Smooth muscle cell of the brain vasculature (primary cell): ENCODE measurements at regions not wholly inside any gene's neighbourhood (a gene's known extent, or its start where the extent isn't known, plus 50 kb on each side); places are given as distances from the start of the nearest gene placed in this dataset.

Experiments used
- DNase-seq: peaks from one replicate; pipeline ENCODE4 v3.0.0-alpha.2; 2012; ENCODE audit warnings: low read depth, low spot score

DNA sequence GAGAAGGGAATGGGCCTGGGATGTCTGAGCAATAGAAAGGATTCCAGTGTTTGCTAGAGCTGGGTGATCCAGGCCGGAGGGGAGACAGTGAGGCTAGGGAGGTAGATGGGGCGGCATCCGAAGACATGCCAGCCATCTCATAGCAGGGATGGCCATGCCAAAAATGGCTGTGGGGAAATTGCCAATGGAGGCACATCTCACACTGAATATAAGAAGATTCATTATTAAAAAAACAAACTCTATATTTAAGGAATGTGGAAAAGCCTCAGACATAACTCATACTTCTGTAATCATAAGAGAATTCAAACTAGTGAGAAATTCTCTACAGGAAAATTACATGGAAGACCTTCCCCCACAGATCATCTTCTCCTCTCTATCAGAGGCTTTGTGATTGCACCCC is 289.2 kb downstream of the FGF9 start:
- no peak for DNase-seq

DNA sequence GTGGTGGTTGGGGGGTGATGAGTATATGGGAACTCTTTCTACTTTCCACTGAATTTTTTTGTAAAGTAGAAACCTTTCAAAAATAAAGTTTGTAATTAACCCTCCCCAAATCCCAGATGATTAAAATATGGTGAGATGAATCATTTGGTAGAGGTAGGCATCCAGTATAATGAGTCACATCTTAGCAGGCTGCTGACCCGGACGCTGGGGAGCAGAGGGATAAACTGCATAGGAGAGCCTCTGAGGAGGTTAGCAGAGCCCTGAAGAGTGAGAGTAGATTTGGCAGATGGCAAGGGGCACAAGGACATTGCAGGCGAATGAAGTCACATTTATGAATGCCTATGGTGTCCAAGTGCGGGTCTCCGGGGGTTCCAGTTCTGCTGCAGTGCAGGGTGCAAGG is 293.8 kb downstream of the FGF9 start:
- no peak for DNase-seq

DNA sequence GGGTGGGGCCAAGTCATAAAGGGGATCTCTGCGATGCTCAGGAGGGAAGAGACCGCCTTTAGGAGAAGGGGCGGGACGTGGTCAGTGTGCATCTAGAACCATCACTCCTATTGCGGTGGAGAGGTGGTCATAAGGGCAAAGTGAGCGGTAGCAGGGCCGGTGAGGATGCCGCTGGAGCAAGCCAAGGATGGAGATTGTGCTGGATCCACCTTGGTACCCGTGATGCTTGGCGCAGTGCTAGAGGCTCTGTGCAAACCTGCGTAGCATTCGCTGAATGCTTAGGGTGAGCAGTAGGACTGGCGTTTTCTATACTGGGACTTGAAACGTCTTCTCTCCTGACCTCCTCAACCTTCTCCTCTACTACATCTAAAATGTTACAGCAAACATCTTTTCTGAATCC is 294.2 kb downstream of the FGF9 start:
- no peak for DNase-seq

DNA sequence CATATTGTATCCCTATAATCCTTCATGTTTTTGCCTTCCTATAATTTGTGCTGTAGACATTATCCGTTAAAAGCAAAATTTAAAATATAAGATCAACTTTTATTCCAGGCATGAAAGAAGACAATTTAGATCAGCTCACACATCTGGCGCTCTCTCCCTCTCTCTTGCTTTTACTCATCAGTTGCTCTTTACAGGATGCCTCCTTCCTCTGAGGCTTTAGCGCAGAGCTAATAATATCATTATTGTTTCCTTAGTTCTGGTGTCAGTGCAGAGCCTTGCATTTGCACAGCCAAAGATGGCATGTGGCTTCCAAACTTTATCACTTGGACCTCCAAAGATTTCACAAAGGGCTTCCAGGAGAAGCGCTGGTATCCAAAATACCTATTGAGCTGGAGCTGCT is 295.1 kb downstream of the FGF9 start:
- DNase-seq, result no peak

DNA sequence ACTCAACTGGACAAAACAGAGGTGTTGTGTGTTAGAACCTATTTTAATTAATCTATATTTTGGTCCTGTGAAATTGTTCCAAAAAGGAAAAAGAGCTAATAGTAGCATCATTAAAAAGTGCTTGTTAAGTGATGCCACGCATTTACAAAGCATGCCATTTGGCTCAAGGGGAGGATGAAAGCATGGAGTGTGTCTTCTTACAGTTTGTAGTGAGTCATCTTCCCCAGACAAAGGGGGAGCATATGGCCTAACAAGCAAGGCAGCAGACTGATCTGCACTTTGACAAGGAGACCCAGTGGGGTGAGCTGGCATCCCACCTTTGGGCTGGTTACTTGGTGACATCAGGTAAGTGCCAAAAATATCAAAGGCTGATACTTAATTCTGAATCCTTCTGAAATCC is 297.0 kb downstream of the FGF9 start:
- DNase-seq, result no peak

DNA sequence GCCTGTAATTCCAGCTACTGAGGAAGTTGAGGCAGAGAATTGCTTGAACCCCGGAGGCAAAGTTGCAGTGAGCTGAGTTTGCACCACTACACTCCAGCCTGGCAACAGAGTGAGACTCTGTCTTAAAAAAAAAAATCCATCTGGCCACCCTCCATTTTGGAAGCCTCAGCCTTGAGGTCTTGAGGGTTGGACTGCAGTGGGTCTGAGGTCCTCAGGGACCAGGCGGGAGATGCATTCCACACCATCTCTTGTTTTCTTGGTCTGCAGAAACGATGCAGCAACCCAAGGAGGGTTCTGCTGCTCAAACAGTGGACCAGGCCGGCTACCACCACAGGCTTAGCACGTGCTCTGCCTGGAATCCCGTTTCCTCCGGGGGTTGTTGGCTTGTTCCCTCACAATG is 299.3 kb downstream of the FGF9 start:
- no peak for DNase-seq

DNA sequence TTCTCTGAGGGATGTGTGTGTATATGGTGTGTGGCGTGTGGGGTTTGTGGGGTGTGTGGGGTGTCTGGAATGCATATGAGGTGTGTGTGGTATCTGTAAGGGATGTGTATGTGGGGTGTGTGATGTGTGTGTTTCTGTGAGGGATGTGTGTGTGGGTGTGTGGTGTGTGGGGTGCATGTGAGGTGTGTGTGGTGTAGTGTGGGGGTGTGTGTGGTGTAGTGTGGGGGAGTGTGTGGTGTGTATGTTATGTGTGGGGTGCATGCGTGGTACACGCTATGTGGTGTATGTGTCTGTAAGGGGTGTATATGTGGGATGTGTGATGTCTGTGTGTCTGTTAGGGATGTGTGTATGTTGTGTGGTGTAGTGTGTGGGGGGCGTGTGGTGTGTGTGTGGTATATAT is 300.0 kb downstream of the FGF9 start:
- no peak for DNase-seq

DNA sequence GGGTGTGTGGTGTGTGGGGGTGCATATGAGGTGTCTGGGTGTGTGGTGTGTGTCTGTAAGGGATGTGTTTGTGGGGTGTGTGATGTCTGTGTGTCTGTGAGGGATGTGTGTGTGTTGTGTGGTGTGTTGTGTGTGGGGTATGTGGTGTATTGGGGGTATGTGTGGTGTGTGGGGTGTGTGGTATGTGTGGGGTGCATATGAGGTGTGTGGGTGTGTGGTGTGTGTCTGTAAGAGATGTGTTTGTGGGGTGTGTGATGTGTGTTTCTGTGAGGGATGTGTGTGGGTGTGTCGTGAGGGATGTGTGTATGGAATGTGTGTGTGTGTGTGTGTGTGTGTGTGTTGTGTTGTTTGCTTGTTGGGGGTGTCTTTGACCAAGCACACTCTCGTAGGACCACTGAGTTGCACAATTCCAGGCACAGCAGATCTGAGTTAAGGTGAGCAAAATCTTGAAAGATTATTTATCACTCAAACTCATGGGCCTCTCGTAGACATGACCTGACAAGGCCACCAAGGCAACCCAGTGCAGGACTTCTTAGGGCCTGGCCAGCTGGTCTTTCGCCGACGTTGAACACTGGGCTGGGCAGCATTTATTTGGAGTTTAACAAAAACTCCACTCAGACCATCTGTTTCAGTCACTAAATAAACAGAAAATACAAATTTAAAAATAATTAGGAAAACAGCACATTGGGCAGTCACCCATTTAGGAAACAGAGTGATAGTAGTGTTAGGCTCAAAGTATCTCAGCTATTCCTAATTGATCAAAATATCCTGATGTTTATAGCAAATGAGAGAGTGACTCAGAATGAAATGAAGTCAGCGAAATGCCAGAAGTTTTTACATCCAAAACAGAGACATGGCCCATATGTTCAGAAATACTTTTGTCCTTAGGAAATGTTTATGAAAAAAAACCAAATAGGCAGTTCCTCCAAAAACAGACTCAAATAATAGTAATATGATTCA is 301.1 kb downstream of the FGF9 start:
- DNase-seq, result no peak

DNA sequence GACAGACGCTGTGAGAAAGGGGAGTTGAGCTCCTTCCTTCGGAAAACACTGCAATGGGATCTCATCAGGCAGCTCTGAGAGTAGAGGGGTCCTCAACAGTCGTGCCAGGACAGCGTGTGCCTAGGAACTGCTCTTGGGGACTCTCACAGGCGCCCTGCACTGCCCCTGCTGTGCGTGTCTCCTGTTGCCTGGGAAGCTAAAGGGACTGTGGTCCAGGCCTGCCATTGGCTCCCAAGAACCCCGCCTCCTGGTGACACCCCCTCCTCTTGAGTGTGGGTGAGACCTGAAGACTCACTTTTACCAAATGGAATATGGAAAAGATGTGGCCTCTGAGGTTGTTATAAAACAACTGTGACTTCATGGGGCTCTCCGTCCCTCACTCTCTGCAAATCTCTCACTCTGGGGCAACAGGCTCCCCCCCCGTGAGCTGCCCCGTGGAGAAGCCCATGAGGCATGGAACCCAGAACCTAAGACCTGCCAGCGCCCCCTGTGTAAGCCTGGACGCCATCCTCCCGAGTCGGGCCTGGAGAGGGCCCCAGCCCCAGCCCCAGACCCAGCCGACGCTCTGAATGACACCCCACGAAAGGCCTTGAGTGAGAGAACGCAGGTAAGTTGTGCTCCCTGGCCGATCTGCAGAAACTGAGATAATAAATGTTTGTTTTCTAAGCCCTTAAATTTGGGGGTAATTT is 302.7 kb downstream of the FGF9 start:
- no peak for DNase-seq

DNA sequence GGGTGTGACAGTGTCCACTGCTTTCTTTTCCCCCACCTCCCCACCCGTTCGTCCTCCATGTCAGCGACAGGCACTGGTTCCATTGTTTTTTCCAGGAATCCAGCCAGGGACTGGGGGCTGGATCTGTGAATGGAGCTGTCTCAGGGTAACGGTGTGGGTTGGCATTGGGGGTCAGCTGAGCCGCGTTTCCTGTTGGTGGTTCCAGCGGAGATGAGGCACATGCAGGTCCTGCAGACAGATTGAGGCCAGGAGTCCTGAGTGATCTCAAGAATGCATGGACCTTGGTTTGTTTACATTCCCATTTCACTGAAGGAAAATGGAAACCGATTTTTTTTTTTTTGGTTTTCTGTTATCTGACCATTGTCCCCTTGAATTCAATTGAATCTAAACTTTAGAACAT is 303.9 kb downstream of the FGF9 start:
- no peak for DNase-seq

DNA sequence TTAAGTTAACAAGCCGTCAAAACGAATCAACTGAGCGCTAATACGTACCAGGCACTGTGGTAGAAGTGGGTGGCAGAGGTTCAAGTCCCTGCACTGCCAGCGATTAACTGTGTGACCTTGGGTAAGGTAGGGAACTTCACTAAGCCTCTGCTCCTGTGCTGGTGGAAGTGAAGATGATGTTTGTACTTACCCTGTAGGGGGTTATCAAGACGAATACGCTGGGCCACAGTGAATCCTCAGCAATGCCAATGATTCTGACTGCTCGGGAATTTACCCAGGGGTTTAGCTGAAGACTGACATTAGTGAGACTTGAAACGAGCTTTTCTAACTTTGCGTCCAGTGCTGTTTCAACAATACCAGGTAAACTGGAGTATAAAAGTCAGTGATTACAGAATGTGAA is 305.3 kb downstream of the FGF9 start:
- no peak for DNase-seq

DNA sequence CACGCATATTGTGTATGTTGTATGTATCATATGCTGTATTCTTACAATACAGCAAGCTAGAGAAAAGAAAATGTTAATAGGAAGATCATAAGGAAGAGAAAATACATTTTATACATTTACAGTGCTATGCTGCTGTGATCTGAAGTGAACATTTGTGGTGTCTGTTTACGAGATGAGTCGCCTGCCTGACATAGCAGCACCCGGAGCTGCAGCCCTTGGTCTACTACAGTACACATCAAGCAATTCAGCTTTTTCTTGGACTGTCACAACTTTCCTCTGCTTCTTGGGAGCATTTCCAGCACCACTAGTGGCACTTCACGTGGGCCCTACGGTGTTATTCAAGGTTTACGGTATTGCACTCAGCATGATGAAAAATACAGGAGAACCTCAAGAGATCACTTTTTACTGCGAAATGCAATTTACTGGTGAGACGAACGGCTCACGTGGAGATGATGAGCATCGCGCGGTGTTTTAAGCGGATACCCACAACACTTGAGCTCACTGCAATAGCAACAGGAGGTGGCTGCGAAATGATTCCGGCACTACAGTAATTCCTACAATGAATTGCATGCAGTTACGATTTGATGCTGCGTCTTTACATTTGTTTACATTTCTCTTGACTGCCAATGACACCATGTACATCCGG is 308.4 kb downstream of the FGF9 start:
- no peak for DNase-seq

DNA sequence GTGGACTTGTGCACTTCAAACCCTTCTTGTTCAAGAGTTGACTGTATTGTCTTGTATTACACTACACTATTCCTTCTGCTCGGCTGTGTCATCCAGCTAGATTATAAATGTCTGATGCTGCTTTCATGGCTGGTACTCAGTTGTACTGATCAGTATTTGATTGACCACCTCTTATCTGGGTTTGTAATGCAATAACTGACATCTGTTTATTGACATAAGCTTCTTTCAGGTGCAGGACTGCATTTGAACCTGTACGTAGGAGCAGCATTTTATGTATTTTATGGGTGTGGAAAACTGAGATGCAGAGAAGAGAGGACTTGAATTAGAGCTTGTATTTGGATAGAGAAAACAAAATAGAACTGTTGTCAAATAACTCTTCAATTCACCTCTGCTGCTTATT is 309.2 kb downstream of the FGF9 start:
- no peak for DNase-seq

DNA sequence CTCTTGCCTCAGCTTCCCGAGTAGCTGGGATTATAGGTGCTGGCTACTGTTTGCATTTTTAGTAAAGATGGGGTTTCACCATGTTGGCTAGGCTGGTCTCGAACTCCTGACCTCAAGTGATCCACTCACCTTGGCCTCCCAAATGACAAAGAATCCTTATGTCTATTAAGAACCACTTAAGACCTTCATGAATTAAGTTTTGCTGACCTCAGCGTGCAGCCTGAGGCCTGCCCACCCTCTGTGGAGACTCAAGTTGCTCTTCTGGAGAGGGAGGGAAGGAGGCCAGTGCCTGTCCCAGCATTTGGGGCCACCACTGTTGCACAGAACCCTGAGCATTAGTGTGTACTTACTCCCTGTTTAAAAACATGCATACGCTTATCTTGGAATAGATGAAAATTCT is 313.3 kb downstream of the FGF9 start:
- no peak for DNase-seq

DNA sequence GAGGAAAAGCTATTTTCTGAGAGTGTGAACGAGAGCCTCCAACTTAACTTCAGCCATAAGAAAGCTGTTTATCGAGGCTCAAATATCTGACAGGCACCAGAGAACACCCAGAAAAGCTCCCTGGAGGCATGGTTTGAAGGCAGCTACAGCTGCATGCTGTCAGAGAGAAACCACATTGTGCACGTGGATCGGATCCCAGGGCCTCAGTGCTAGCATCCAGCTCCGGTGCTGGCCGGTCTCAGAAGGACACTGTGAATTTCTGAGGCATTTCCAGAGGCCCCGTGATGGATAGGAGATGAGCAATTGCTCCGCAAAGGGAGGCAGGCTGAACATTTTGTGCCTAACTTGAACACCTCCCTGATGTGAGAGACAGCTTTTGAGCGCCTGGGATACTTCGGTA is 315.7 kb downstream of the FGF9 start:
- no peak for DNase-seq

DNA sequence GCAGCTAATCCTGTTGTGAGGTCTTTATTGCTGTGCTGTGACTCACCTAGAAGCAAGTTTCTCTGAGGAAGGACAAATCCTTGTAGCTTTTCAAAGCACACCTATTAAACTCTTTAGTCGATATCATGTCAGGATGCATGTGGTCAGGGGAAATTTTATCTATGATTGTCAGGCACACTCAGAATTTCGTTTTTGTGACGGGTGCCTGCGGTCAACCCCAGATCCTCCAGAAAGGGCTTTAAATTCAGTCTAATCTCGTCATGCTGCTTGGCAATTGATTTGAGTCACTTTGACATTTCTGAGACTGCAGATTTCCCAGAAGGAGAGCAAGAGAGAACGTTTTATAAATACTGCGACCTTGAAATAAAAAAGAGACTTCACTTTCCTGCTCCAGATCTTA is 316.9 kb downstream of the FGF9 start:
- DNase-seq, result no peak

DNA sequence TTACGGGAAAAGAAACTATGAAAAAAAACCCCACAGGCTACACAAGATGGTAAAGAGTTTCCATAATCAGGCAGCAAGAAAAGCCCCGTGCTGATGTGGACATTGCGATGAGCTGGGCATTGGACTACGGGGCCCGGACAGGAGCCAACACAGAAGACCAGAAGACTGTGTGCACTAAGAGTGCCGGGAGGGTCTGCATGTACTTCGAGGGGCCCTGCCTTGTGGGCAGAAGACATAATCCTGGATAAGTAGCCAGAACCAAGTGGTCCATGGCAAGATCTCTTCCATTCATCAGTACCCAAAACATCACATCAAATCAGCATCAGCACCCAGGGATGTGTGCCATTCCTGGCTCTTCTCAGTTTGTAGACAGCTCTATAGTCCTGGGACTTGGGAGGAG is 317.8 kb downstream of the FGF9 start:
- DNase-seq, result no peak

DNA sequence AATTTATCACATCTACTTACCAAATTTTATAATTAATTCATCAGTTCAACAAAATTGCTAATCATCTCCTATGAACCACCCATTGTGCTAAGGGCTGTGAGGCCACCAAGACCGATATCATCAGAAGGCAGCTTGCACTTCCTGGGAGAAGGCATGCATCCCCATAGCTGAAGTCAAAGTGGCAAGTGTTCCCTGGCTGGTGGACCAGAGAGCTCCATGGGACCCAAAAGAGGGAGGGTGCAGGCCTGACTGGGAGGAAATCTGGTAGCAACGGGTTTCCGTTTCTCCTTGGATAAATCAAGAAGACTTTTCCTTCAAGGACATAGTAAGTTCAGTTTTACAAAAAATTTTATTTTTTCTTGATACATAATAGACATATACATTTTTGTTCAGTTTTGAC is 325.2 kb downstream of the FGF9 start:
- no peak for DNase-seq

DNA sequence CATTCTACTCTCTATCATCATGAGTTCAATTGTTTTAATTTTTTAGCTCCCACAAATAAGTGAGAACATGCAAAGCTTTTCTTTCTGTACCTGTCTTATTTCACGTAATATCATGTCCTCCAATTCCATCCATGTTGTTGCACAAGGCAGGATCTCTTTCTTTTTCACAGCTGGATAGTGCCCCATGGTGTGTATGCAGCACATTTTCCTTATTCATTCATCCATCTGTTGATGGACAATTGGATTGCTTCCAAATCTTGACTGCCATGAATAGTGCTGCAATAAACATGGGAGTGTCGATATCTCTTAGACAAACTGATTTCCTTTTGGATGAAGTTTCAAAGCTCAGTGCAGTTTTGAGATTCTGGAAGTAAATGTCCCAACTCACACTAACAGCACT is 326.9 kb downstream of the FGF9 start:
- no peak for DNase-seq

DNA sequence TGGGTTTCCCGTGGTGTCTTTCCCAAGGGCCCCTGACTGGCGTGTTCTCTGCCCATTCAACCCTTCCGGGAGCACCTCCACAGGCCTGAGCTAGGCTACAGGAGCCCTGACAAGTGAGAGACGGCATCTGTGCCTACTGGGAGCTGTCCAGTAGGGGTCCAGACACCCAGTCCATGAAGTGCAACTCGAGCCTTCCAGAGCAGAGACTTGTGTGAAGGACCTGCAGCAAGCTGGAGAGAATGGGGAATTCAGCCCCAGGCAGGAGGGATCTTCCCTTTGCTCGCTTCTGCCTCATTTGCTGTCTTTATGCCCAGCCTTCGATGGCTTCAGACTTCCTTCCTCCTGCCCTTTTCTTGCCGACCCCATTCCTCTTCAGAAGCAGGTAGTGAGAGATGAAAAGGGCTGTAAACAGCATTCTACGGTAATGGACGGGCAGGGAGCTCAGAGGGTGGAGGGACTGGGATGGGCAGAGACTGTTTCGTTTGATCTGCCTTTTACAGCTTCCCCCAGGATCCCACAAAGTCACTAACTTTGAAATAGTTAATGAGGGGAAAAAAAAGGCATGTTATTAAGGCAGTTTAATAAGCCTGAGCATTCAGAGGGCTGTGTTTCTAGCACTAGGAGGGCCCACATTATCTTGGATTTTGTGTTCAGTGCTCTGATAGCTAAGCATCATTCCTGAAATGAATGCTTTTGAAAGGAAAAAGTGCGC is 327.6 kb downstream of the FGF9 start:
- no peak for DNase-seq

DNA sequence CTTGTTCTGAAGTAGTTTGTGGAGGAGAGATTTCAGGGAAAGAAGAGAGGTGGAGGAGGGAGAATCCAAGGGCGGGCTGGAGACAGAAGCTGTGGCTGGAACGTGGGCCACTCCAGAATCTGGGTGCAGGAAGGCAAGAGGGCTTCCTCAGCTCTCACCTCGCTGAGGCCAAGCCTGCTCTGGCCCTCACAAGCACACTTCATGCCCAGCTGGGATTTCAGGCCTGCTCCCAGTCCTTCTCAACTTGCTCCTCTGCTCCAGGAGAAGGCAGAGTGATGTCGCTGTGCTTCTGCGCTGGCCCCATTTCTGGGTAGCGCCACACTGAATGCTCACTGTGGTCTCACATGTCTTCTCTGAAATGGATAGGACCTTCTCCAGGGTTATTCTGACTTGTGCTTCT is 328.8 kb downstream of the FGF9 start:
- DNase-seq, result no peak

DNA sequence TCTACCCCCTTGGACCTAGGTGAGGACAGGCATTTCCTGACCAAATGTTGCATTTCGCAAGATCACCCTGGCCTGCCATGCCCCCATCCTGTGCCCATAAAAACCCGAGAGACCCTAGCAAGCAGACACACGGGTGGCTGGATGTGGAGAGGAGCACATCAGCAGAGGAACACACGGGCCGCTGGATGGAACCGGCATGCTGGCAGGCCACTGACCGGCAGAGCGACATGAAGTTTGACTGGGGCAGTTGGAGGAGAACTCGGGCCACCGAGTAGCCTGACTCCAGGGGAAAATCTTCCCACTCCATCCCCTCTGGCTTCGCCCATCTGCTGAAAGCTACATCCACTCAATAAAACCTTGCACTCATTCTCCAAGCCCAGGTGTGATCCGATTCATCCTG is 329.3 kb downstream of the FGF9 start:
- no peak for DNase-seq
